ENCODE measurements at regions not wholly inside any gene's neighbourhood (a gene's known extent, or its start where the extent isn't known, plus 50 kb on each side); places are given as distances from the start of the nearest gene placed in this dataset.
"Not testable (repeated sequence)": the region's sequence is repeated elsewhere in the genome, so short reads cannot be mapped to it uniquely, and the experiment has no call there.

GRCh38 chr5:51661646-51662265 lies 278.5 kb downstream of the ISL1 start:
- no peak for DNase-seq

- DNase-seq, result no peak
Measured at GRCh38 chr5:51664491-51665250, 281.4 kb downstream of the ISL1 start.

DNA sequence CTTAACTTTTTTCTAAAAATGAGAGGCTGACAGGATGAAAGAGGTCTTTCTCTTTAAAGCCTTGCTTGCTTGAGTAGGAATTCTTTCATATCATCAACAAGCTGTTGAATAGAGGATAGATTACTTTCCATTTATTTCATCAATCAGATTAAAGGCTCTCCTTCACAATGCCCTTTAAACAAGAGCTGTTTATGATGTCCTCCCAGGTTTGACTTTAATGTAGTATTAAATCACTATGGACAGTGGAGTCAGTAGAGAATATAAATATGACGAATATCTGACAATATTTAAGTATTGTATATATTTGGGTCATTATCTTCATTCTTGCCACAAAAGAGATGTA lies 282.0 kb downstream of the ISL1 start:
- no peak for DNase-seq

DNA sequence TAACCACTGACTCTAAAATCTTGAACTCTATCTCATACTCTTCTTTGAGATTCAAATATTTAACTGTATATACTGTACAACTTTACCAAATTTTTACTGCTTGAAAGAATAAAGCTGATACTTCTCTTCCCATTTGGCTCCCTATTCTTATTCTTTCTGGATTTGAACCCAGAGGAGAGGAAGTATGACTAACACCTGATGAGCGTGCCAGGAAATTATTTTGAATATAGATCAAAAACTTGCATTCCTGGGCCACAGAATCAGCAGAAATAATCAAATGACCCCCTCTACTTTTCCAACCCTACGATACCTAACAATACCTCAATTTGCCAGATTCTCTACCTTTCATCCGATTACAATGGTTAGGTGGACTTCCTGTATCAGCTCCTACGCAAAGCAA lies 285.8 kb downstream of the ISL1 start:
- DNase-seq, result no peak

DNA sequence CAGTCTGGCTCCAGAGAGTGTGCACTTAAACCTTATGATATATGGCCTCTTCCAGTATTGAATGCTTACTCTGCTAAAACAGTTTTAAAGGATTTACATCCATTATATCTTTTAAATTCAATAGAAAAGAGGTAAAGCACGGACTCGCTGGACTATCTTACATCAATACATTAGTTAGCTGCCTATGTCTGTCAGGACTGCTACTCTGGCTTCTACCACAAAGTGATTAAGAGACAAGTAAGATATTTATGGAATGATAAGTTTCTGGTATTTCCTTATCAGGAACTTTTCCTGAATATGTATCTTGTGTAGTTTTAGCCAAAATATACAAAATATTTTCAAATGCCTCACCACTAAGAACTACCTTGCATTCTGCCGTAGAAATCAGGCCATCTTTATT lies 295.1 kb downstream of the ISL1 start:
- no peak for DNase-seq

DNA sequence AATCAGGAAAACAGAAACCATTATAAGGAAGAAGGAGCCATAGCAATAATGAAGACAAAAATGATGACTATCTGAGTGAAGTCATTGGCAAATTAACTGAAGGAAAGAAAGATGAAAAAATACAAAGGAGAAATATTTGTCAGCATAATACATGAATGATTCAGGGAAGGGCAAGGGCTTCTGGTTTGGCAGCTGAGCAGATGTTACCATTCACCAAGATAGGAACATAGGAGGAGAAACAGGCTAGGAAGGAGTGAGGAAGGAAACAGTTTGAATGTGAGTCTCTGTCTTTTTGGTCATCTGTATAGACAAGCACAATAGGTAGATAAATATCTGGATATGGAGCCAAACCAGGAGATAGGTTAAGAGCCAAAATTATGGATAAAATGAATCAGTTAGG lies 296.0 kb downstream of the ISL1 start:
- no peak for DNase-seq

DNA sequence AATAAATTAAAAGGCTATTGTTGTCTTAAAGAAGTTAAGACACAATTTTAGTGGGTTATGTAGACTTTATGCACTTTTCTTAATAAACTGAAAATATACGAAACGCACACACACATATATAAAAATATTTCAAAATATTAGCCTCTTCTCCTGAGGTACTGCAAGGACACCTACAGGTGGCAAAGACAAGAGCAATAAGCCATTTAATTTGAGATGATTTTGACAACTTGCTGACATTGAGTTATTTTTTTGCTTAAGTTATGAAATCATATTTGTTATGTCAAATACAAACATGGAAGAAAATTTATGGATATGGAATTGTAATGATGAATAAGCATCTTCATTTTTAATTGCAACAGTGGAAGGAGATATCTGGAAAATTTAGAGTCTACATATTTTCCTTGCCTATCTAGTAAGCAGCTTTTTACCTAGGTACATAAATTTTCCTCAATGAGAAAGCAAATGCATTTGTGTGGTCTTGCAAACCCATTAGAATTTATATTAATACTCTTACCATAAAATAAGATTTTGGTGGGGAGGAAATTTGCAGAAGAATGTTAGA lies 301.6 kb downstream of the ISL1 start:
- no peak for DNase-seq

DNA sequence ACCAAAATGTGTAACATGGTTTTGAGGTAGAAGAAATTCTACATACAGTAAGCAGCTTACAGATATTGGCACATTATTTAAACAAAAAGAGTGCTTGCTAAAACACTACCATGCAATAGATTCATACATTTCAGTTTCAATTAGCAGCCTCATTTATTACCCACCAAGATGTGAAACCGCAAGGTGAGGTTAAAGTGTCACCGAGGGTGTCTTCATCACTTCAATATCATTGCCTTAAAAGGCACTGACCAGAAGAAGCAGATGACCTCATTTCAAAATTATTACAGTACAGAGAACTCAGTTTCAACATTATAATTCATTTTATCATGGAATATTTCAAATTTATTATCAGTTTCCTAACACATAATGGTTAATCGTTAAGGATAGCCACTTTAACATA lies 302.2 kb downstream of the ISL1 start:
- DNase-seq, result no peak

DNA sequence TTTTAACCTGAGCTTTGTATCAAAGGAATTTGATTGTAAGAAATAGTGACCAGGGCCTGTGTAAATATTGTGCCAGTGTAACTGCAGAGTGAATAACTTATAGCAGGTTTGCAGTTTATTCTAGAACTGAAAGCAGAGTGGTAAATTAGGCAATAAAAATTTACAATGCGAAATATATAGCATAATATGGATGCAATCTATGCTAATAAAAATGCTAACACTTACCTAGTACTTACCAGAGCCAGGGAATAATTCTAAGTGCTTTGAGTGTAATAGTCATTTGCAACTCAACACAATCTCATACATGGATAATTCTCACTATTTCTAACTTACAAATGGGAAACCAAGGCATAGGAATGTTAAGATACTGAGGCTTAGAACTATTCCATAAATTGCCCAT lies 303.4 kb downstream of the ISL1 start:
- DNase-seq, result no peak

GRCh38 chr5:51691538-51692079 lies 308.4 kb downstream of the ISL1 start:
- DNase-seq, result no peak

GRCh38 chr5:51694826-51695225 lies 311.6 kb downstream of the ISL1 start:
- DNase-seq, result no peak

GRCh38 chr5:51696122-51696521 lies 312.9 kb downstream of the ISL1 start:
- no peak for DNase-seq

DNA sequence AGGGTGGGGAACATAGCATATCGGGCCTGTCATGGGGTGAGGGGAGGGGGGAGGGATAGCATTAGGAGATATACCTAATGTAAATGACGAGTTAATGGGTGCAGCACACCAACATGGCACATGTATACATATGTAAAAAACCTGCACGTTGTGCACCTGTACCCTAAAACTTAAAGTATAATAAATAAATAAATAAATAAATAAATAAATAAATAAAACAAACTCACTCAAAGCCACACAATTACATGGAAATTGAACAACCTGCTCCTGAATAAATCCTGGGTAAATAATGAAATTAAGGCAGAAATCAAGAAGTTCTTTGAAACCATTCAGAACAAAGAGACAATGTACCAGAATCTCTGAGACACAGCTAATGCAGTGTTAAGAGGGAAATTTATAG lies 318.8 kb downstream of the ISL1 start:
- not testable (repeated sequence) for DNase-seq

- no peak for DNase-seq
Measured at GRCh38 chr5:51712201-51712600, 329.0 kb downstream of the ISL1 start.

- DNase-seq, result not testable (repeated sequence)
Measured at GRCh38 chr5:51715445-51715844, 332.2 kb downstream of the ISL1 start.

DNA sequence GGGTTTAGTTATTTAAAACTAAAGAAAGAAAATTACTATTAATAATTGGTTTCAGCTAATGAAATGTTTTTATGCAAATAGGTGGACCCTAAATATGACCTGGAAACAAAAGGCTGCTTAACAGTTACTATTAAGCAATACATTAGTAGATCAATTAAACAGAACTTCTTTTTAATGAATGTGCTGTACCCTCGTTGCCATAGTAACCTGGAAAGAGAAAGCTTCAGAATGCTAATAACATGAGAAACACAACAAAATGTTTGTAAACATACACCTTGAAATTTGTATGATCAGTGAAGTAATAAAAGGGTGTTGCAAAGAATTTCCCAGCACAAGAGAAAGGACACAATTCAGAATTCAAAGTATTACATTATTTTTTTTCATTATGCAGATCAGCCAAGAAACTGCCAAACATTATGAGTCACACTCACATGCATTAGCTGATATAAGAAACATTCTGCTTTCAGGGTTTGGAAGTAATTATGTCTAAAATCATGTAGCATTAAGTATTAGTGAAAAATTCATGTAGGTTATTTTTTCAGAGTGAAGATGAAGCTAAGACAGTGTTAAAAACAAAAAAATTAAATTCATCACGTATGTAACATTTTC lies 348.3 kb downstream of the ISL1 start:
- no peak for DNase-seq

DNA sequence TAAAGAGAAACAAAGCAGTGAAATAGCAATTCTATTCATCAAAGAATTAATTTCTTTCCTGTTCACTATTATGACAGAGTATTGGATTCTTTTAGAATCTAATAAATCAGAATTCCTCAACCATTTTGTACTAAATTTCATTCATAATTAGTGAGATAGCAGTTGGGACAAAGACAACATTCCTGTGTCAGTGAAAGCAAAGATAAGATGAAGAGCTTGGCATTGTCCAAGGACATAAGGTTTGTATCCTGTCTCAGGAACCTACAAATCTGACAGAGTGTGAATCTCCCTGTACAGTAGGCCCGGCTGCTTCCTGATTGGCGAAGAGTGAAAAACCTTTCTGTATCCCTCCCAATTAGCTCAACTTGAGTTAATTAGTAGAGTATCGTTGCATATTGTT lies 349.1 kb downstream of the ISL1 start:
- no peak for DNase-seq

DNA sequence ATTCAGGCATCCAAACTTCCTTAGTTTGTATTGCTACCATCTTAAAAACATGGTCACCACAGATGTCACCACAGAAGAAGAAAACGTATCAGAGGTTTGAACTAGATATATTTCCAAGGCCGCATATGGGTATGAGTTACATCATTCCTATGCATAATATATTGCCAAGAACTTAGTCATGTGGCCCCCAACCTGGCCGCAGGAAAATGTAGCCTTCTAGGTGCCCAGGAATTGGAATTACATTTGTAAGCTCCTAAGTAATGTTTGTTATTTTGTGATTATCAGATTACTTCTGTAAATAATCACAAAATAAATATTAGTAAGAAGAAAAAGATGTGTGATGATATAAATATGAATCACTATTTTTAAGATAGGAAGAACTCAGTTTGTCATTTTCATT lies 351.4 kb downstream of the ISL1 start:
- DNase-seq, result no peak

- DNase-seq, result no peak
Measured at GRCh38 chr5:51746023-51746422, 362.8 kb downstream of the ISL1 start.

DNA sequence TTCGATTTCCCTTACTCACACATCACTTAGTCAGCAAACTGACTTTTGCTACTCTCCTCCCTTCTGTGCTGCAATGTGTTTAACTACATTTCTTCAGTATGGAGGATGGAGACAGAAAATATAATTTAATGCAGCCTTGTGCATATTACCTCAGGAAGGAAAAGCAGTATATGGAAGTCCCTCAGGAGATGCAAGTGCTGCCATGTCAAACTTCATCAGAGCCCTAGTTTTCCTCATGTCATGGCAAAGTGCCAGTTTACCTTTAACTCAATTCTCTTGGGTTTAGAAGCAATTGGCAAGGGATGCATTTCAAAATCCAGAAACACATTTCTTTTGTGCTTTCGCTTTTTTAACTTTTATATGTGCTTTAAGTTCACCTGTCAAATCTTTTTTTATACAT lies 365.4 kb downstream of the ISL1 start:
- no peak for DNase-seq

Measured in NCI-H524 treated with DMSO at 0.1 percent for 48 hours (cell line).